ENCODE measurements at regions not wholly inside any gene's neighbourhood (a gene's known extent, or its start where the extent isn't known, plus 50 kb on each side); places are given as distances from the start of the nearest gene placed in this dataset.
"Not testable (repeated sequence)": the region's sequence is repeated elsewhere in the genome, so short reads cannot be mapped to it uniquely, and the experiment has no call there.

GRCh38 chr13:59292240-59292639 is 871.5 kb downstream of the DIAPH3 start:
- H3K27ac ChIP-seq (ENCODE audit: insufficient read depth in 1 of 2, low read depth in 1 of 2, low read length in 2 of 2, poor library complexity in 1 of 2, severe bottlenecking in 2 of 2); H3K4me3 ChIP-seq (ENCODE audit: control insufficient read depth in 1 of 7, extremely low read depth in 1 of 7, insufficient read depth in 4 of 7, low read depth in 2 of 7, low read length in 6 of 7); H3K9me3 ChIP-seq (ENCODE audit: control extremely low read depth in 1 of 5, control insufficient read depth in 4 of 5, insufficient read depth in 2 of 5, low read depth in 1 of 5, low read length in 4 of 5); H3K36me3 ChIP-seq (ENCODE audit: control insufficient read depth in 4 of 4, insufficient read depth in 4 of 4, low read length in 3 of 4); H3K4me1 ChIP-seq (ENCODE audit: control extremely low read depth in 1 of 4, control insufficient read depth in 4 of 4, insufficient read depth in 4 of 4, low read length in 3 of 4); CTCF ChIA-PET; H3K27me3 ChIP-seq (replicated peaks in 2 of 5; ENCODE audit: control insufficient read depth in 4 of 5, insufficient read depth in 5 of 5, low read length in 4 of 5); DNase-seq; POLR2A ChIA-PET: not testable (repeated sequence)
- 97% methylated on average over 5 of the region's 5 CpGs for WGBS (ENCODE audit: insufficient coverage)

DNA sequence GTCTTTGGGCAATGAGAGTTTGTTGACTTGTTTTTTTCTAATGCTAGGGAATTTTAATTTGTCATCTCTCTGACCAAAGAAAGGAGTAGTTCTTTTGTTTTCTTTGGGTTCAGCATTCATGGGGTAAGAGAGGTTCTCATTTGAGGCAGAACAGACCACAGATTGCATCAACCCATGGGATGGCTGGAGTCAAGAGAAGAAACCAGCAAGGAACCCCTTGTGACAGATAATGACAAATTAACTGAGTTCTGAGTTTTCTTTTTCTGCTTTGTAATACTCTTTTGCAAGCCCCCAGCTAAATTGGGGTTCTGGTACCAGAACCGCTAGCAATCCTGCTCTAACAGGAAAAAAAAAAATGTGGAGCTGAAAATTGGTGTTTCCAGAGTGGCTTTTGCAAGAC is 864.1 kb downstream of the DIAPH3 start:
- H3K27ac ChIP-seq (ENCODE audit: insufficient read depth in 1 of 2, low read depth in 1 of 2, low read length in 2 of 2, poor library complexity in 1 of 2, severe bottlenecking in 2 of 2): no peak overlapping the region
- 100% methylated on average over 1 of the region's 1 CpG for WGBS (ENCODE audit: insufficient coverage)
- no peaks in the 10 kb centered on the region for H3K36me3 ChIP-seq (ENCODE audit: control insufficient read depth in 4 of 4, insufficient read depth in 4 of 4, low read length in 3 of 4)
- H3K4me3 ChIP-seq (ENCODE audit: control insufficient read depth in 1 of 7, extremely low read depth in 1 of 7, insufficient read depth in 4 of 7, low read depth in 2 of 7, low read length in 6 of 7): no peak overlapping the region
- DNase-seq: no peak
- CTCF ChIA-PET: interaction anchor here (1.0 kb wide), 1 partner anchor 18 kb away, joined by 3 read pairs; no protein-coding TSS in a partner anchor
- POLR2A ChIA-PET: interaction anchor here (0.6 kb wide), 1 partner anchor 68 kb away, joined by 3 read pairs; no protein-coding TSS in a partner anchor
- H3K4me1 ChIP-seq (ENCODE audit: control extremely low read depth in 1 of 4, control insufficient read depth in 4 of 4, insufficient read depth in 4 of 4, low read length in 3 of 4): no peaks in the 10 kb centered on the region
- H3K27me3 ChIP-seq (replicated peaks in 2 of 5; ENCODE audit: control insufficient read depth in 4 of 5, insufficient read depth in 5 of 5, low read length in 4 of 5): no peaks in the 10 kb centered on the region
- H3K9me3 ChIP-seq (ENCODE audit: control extremely low read depth in 1 of 5, control insufficient read depth in 4 of 5, insufficient read depth in 2 of 5, low read depth in 1 of 5, low read length in 4 of 5): no peaks in the 10 kb centered on the region

DNA sequence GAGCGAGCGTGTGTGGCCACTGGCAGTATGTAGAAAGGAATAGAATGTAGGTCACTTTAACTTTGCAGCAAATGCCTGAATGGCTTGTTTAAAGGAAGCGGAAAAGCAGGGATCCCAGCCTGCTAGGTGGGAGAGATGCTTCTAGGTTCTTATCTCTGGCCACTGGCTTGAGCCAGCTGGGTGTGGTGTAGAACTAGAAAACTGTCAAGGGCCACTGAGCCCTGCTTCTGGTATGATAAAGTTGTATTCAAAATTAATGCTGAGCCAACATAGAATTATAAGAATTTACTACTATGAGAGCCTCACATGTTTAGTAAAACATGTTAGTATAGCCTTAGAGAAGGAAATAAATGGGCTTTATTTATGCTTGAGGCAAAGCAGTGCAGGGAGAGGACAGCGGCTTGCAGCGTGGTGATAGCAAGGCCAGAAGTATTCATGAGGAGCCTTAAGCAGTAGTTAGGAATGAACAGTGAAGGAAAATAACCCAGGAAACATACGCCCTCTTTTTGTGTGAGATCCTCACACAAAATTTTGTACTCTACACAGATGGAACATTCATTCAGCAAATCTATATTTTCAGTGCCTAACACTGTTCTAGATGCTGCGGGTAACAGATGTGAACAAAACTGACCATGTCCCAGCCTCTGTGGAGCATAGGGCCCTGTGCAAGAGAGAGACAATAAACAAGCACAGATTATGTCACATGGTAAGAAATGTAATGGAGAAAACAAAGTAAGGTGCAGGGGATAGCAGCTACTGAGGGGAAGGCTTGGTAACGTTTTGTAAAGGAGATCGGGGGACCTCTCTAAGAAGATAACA is 863.2 kb downstream of the DIAPH3 start:
- ChIA-PET CTCF (interaction anchor here (1.0 kb wide), 1 partner anchor 17 kb away, joined by 3 read pairs; no protein-coding TSS in a partner anchor), POLR2A (interaction anchor here (0.6 kb wide), 1 partner anchor 67 kb away, joined by 3 read pairs; no protein-coding TSS in a partner anchor)

GRCh38 chr13:59301174-59301567 is 862.6 kb downstream of the DIAPH3 start:
- H3K27ac ChIP-seq (ENCODE audit: insufficient read depth in 1 of 2, low read depth in 1 of 2, low read length in 2 of 2, poor library complexity in 1 of 2, severe bottlenecking in 2 of 2): no peak overlapping the region
- 86% methylated on average over 1 of the region's 2 CpGs for WGBS (ENCODE audit: insufficient coverage)
- H3K9me3 ChIP-seq (ENCODE audit: control extremely low read depth in 1 of 5, control insufficient read depth in 4 of 5, insufficient read depth in 2 of 5, low read depth in 1 of 5, low read length in 4 of 5): no peaks in the 10 kb centered on the region
- ChIA-PET POLR2A (no interaction called here), CTCF (no interaction called here)
- H3K36me3 ChIP-seq (ENCODE audit: control insufficient read depth in 4 of 4, insufficient read depth in 4 of 4, low read length in 3 of 4): no peaks in the 10 kb centered on the region
- DNase-seq: no peak
- no peak overlapping the region for H3K4me3 ChIP-seq (ENCODE audit: control insufficient read depth in 1 of 7, extremely low read depth in 1 of 7, insufficient read depth in 4 of 7, low read depth in 2 of 7, low read length in 6 of 7)
- no peaks in the 10 kb centered on the region for H3K27me3 ChIP-seq (replicated peaks in 2 of 5; ENCODE audit: control insufficient read depth in 4 of 5, insufficient read depth in 5 of 5, low read length in 4 of 5)
- no peaks in the 10 kb centered on the region for H3K4me1 ChIP-seq (ENCODE audit: control extremely low read depth in 1 of 4, control insufficient read depth in 4 of 4, insufficient read depth in 4 of 4, low read length in 3 of 4)

More for the DNA sequence above, 863.2 kb downstream of the DIAPH3 start:
- WGBS (ENCODE audit: insufficient coverage): 92% methylated on average over 5 of the region's 9 CpGs
- no peak for DNase-seq
- no peaks in the 10 kb centered on the region for H3K27me3 ChIP-seq (replicated peaks in 2 of 5; ENCODE audit: control insufficient read depth in 4 of 5, insufficient read depth in 5 of 5, low read length in 4 of 5)
- H3K9me3 ChIP-seq (ENCODE audit: control extremely low read depth in 1 of 5, control insufficient read depth in 4 of 5, insufficient read depth in 2 of 5, low read depth in 1 of 5, low read length in 4 of 5): no peaks in the 10 kb centered on the region
- H3K27ac ChIP-seq (ENCODE audit: insufficient read depth in 1 of 2, low read depth in 1 of 2, low read length in 2 of 2, poor library complexity in 1 of 2, severe bottlenecking in 2 of 2): no peak overlapping the region
- H3K4me1 ChIP-seq (ENCODE audit: control extremely low read depth in 1 of 4, control insufficient read depth in 4 of 4, insufficient read depth in 4 of 4, low read length in 3 of 4): no peaks in the 10 kb centered on the region
- H3K36me3 ChIP-seq (ENCODE audit: control insufficient read depth in 4 of 4, insufficient read depth in 4 of 4, low read length in 3 of 4): no peaks in the 10 kb centered on the region
- H3K4me3 ChIP-seq (ENCODE audit: control insufficient read depth in 1 of 7, extremely low read depth in 1 of 7, insufficient read depth in 4 of 7, low read depth in 2 of 7, low read length in 6 of 7): no peak overlapping the region

DNA sequence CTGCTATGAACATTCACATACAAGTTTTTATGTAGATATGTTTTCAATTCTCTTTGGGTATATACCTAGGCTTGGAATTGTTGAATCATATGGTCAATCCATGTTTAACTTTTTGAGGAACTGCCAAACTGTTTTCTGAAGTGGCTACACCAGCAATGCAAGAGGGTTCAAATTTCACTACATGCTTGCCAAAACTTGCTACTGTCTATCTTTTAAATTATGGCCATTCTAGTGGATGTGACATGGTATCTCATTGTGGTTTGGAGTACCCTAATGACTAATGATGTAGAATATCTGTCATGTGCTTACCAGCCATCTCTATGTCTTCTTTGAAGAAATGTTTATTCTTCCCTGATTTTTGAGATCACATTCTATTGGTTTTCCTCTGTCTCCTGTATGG is 860.3 kb downstream of the DIAPH3 start:
- Histone ChIP-seq H3K27me3 (replicated peaks in 2 of 5; ENCODE audit: control insufficient read depth in 4 of 5, insufficient read depth in 5 of 5, low read length in 4 of 5) (no peaks in the 10 kb centered on the region), H3K27ac (ENCODE audit: insufficient read depth in 1 of 2, low read depth in 1 of 2, low read length in 2 of 2, poor library complexity in 1 of 2, severe bottlenecking in 2 of 2) (no peak overlapping the region), H3K4me1 (ENCODE audit: control extremely low read depth in 1 of 4, control insufficient read depth in 4 of 4, insufficient read depth in 4 of 4, low read length in 3 of 4) (no peaks in the 10 kb centered on the region), H3K9me3 (ENCODE audit: control extremely low read depth in 1 of 5, control insufficient read depth in 4 of 5, insufficient read depth in 2 of 5, low read depth in 1 of 5, low read length in 4 of 5) (no peaks in the 10 kb centered on the region), H3K36me3 (ENCODE audit: control insufficient read depth in 4 of 4, insufficient read depth in 4 of 4, low read length in 3 of 4) (no peaks in the 10 kb centered on the region), H3K4me3 (ENCODE audit: control insufficient read depth in 1 of 7, extremely low read depth in 1 of 7, insufficient read depth in 4 of 7, low read depth in 2 of 7, low read length in 6 of 7) (no peak overlapping the region)
- no peak for DNase-seq
- ChIA-PET CTCF (no interaction called here), POLR2A (no interaction called here)

GRCh38 chr13:59304596-59304995 is 859.1 kb downstream of the DIAPH3 start:
- CTCF ChIA-PET: interaction anchor here (0.6 kb wide), 1 partner anchor 30 kb away, joined by 3 read pairs; no protein-coding TSS in a partner anchor
- Histone ChIP-seq H3K36me3 (ENCODE audit: control insufficient read depth in 4 of 4, insufficient read depth in 4 of 4, low read length in 3 of 4) (no peaks in the 10 kb centered on the region), H3K4me3 (ENCODE audit: control insufficient read depth in 1 of 7, extremely low read depth in 1 of 7, insufficient read depth in 4 of 7, low read depth in 2 of 7, low read length in 6 of 7) (no peak overlapping the region)

DNA sequence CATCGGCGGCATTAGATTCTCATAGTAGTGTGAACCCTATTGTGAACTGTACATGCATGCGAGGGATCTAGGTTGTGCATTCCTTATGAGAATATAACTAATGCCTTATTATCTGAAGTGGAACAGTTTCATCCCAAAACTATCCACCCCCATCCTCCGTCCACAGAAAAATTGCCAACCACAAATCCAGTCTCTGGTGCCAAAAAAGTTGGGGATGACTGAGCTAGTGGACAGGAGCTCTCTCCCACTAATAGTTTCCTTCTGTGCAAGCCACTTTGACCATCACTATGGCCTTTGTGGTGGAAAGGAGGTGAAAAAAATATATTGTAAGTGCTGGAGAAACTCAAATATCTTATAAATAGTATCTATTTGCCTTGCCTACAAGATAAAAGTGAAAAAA is 857.8 kb downstream of the DIAPH3 start:
- CTCF ChIA-PET: no interaction called here
- Histone ChIP-seq H3K9me3 (ENCODE audit: control extremely low read depth in 1 of 5, control insufficient read depth in 4 of 5, insufficient read depth in 2 of 5, low read depth in 1 of 5, low read length in 4 of 5) (no peaks in the 10 kb centered on the region), H3K36me3 (ENCODE audit: control insufficient read depth in 4 of 4, insufficient read depth in 4 of 4, low read length in 3 of 4) (no peaks in the 10 kb centered on the region), H3K27ac (ENCODE audit: insufficient read depth in 1 of 2, low read depth in 1 of 2, low read length in 2 of 2, poor library complexity in 1 of 2, severe bottlenecking in 2 of 2) (no peak overlapping the region), H3K4me3 (ENCODE audit: control insufficient read depth in 1 of 7, extremely low read depth in 1 of 7, insufficient read depth in 4 of 7, low read depth in 2 of 7, low read length in 6 of 7) (no peak overlapping the region), H3K4me1 (ENCODE audit: control extremely low read depth in 1 of 4, control insufficient read depth in 4 of 4, insufficient read depth in 4 of 4, low read length in 3 of 4) (no peaks in the 10 kb centered on the region), H3K27me3 (replicated peaks in 2 of 5; ENCODE audit: control insufficient read depth in 4 of 5, insufficient read depth in 5 of 5, low read length in 4 of 5) (no peaks in the 10 kb centered on the region)
- POLR2A ChIA-PET: no interaction called here
- 100% methylated on average over 2 of the region's 4 CpGs for WGBS (ENCODE audit: insufficient coverage)
- DNase-seq: no peak

More at GRCh38 chr13:59304596-59304995, 859.1 kb downstream of the DIAPH3 start:
- no peak for DNase-seq
- Histone ChIP-seq H3K27ac (ENCODE audit: insufficient read depth in 1 of 2, low read depth in 1 of 2, low read length in 2 of 2, poor library complexity in 1 of 2, severe bottlenecking in 2 of 2) (no peak overlapping the region), H3K9me3 (ENCODE audit: control extremely low read depth in 1 of 5, control insufficient read depth in 4 of 5, insufficient read depth in 2 of 5, low read depth in 1 of 5, low read length in 4 of 5) (no peaks in the 10 kb centered on the region), H3K27me3 (replicated peaks in 2 of 5; ENCODE audit: control insufficient read depth in 4 of 5, insufficient read depth in 5 of 5, low read length in 4 of 5) (no peaks in the 10 kb centered on the region), H3K4me1 (ENCODE audit: control extremely low read depth in 1 of 4, control insufficient read depth in 4 of 4, insufficient read depth in 4 of 4, low read length in 3 of 4) (no peaks in the 10 kb centered on the region)
- WGBS (ENCODE audit: insufficient coverage): 100% methylated on average over 1 of the region's 1 CpG
- POLR2A ChIA-PET: no interaction called here
